HepG2 (cell line): ENCODE measurements at regions not wholly inside any gene's neighbourhood (a gene's known extent, or its start where the extent isn't known, plus 50 kb on each side); places are given as distances from the start of the nearest gene placed in this dataset.

ENCODE experiments used
- E2F2 ChIP-seq: sonication (generic); formaldehyde crosslinking; IDR thresholded peaks from 2 replicates; pipeline ENCODE4 v1.4.0; 2020; ENCODE audit warnings: missing genetic modification reagents, borderline replicate concordance
- EEA1 ChIP-seq: sonication (generic); formaldehyde crosslinking; IDR thresholded peaks from 2 replicates; pipeline ENCODE4 v1.5.1; 2020; ENCODE audit warnings: mild to moderate bottlenecking, missing genetic modification reagents, borderline replicate concordance
- EP300 ChIP-seq, 3 experiments: sonication (generic) in 1 of 3; formaldehyde crosslinking in 1 of 3; IDR thresholded peaks; 2 replicates each; pipeline versions ENCODE4 v1.5.1 to v1.6.1; 2011 to 2020; ENCODE audit warnings: low read depth in 2 of 3, low read length in 2 of 3, borderline replicate concordance in 1 of 3, improper control_type of control experiment in 1 of 3, mild to moderate bottlenecking in 1 of 3, missing genetic modification reagents in 1 of 3, moderate library complexity in 1 of 3
- HNF4A ChIP-seq: sonication (generic); formaldehyde crosslinking; IDR thresholded peaks from 2 replicates; pipeline ENCODE4 v1.4.0; 2020; ENCODE audit warnings: missing genetic modification reagents
- HNRNPUL1 ChIP-seq: fragments of 200-400 bp; formaldehyde crosslinking; IDR thresholded peaks from 2 replicates; pipeline ENCODE4 v1.6.1; 2017; ENCODE audit warnings: low read depth, mild to moderate bottlenecking, low read length, moderate library complexity
- MBNL3 ChIP-seq: fragments of 250-450 bp; sonication (Bioruptor Pico); conservative IDR thresholded peaks from 2 replicates; pipeline ENCODE4 v1.8.0; 2022; ENCODE audit warnings: mild to moderate bottlenecking, inconsistent platforms
- MEIS1 ChIP-seq: sonication (generic); formaldehyde crosslinking; IDR thresholded peaks from 2 replicates; pipeline ENCODE4 v1.9.0; 2021; ENCODE audit warnings: mild to moderate bottlenecking, missing genetic modification reagents, moderate library complexity, borderline replicate concordance
- MIER3 ChIP-seq: IDR thresholded peaks from 2 replicates; pipeline ENCODE4 v1.6.1; 2016; ENCODE audit warnings: missing compliant biosample characterization, borderline replicate concordance
- MXD3 ChIP-seq: IDR thresholded peaks from 2 replicates; pipeline ENCODE4 v1.6.1; 2016; ENCODE audit warnings: mild to moderate bottlenecking, missing biosample characterization, missing genetic modification reagents
- NFRKB ChIP-seq: fragments of 450-650 bp; IDR thresholded peaks from 2 replicates; pipeline ENCODE4 v1.6.1; 2017
- RERE ChIP-seq: IDR thresholded peaks from 2 replicates; pipeline ENCODE4 v1.6.1; 2016; ENCODE audit warnings: low read depth, missing genetic modification reagents, missing compliant biosample characterization
- RFX3 ChIP-seq: IDR thresholded peaks from 2 replicates; pipeline ENCODE4 v1.6.1; 2016; ENCODE audit warnings: missing biosample characterization, missing genetic modification reagents
- SAP130 ChIP-seq: IDR thresholded peaks from 2 replicates; pipeline ENCODE4 v1.6.1; 2016; ENCODE audit warnings: low read depth
- THYN1 ChIP-seq: sonication (generic); formaldehyde crosslinking; IDR thresholded peaks from 2 replicates; pipeline ENCODE4 v1.8.1; 2023; ENCODE audit warnings: low read depth, mild to moderate bottlenecking, moderate library complexity, missing genetic modification reagents, borderline replicate concordance
- ZFP36L2 ChIP-seq: sonication (generic); formaldehyde crosslinking; IDR thresholded peaks from 2 replicates; pipeline ENCODE4 v1.4.0; 2020; ENCODE audit warnings: missing genetic modification reagents
- ZNF10 ChIP-seq: sonication (generic); formaldehyde crosslinking; IDR thresholded peaks from 2 replicates; pipeline ENCODE4 v1.4.0; 2020; ENCODE audit warnings: mild to moderate bottlenecking, low read depth, missing genetic modification reagents, borderline replicate concordance
- ZNF256 ChIP-seq: sonication (generic); formaldehyde crosslinking; conservative IDR thresholded peaks from 2 replicates; pipeline ENCODE4 v1.4.0; 2020; ENCODE audit warnings: missing genetic modification reagents
- ZNF335 ChIP-seq: sonication (generic); formaldehyde crosslinking; IDR thresholded peaks from 2 replicates; pipeline ENCODE4 v1.4.0; 2020; ENCODE audit warnings: missing genetic modification reagents
- ZNF530 ChIP-seq: sonication (generic); formaldehyde crosslinking; IDR thresholded peaks from 2 replicates; pipeline ENCODE4 v1.5.0; 2020; ENCODE audit warnings: low read depth, mild to moderate bottlenecking, missing genetic modification reagents
- ZNF576 ChIP-seq: sonication (generic); formaldehyde crosslinking; IDR thresholded peaks from 2 replicates; pipeline ENCODE4 v1.4.0; 2020; ENCODE audit warnings: mild to moderate bottlenecking, missing genetic modification reagents
- ZNF605 ChIP-seq: sonication (generic); formaldehyde crosslinking; IDR thresholded peaks from 2 replicates; pipeline ENCODE4 v1.8.0; 2022; ENCODE audit warnings: mild to moderate bottlenecking, missing genetic modification reagents
- ZSCAN12 ChIP-seq: sonication (generic); formaldehyde crosslinking; IDR thresholded peaks from 2 replicates; pipeline ENCODE4 v1.9.0; 2021; ENCODE audit warnings: mild to moderate bottlenecking, missing genetic modification reagents

- TF ChIP-seq HNRNPUL1 = no peak
- TF ChIP-seq EP300 (IDR thresholded peaks at IDR 0.05; ENCODE audit: low read depth in 2 of 2, low read length in 2 of 2) = peak in 1 of 2 experiments; percentile 42; a peak in 2 of 4 replicates
- no peak for TF ChIP-seq EP300 (CRISPR knock-in tag; IDR thresholded peaks at IDR 0.05; ENCODE audit: borderline replicate concordance)
- TF ChIP-seq EEA1 (CRISPR knock-in tag) = no peak
- TF ChIP-seq THYN1 (CRISPR knock-in tag) = no peak
- no peak for TF ChIP-seq ZNF530
- TF ChIP-seq MBNL3 = no peak
- TF ChIP-seq ZNF605 = no peak
- TF ChIP-seq HNF4A (CRISPR knock-in tag) = 0 out of 2 replicates have a peak, but pooled peaks have one; percentile 14
- TF ChIP-seq E2F2 = no peak
- no peak for TF ChIP-seq MEIS1 (CRISPR knock-in tag)
- no peak for TF ChIP-seq RERE (CRISPR knock-in tag)
- TF ChIP-seq ZSCAN12 = no peak
- no peak for TF ChIP-seq RFX3 (CRISPR knock-in tag)
- TF ChIP-seq ZNF335 (CRISPR knock-in tag) = no peak
- no peak for TF ChIP-seq NFRKB
- TF ChIP-seq ZNF256 (CRISPR knock-in tag) = no peak
- peak; percentile 71 for TF ChIP-seq SAP130 (CRISPR knock-in tag)
- TF ChIP-seq ZFP36L2 (CRISPR knock-in tag) = no peak
- TF ChIP-seq MIER3 (CRISPR knock-in tag) = no peak
- TF ChIP-seq ZNF10 (CRISPR knock-in tag) = no peak
- no peak for TF ChIP-seq MXD3 (CRISPR knock-in tag)
- TF ChIP-seq ZNF576 (CRISPR knock-in tag) = no peak
Observed at GRCh38 chr10:78937800-78938694, 130.7 kb upstream of the ZMIZ1 start (continued).
